ENCODE measurements at regions not wholly inside any gene's neighbourhood (a gene's known extent, or its start where the extent isn't known, plus 50 kb on each side); places are given as distances from the start of the nearest gene placed in this dataset.

DNA sequence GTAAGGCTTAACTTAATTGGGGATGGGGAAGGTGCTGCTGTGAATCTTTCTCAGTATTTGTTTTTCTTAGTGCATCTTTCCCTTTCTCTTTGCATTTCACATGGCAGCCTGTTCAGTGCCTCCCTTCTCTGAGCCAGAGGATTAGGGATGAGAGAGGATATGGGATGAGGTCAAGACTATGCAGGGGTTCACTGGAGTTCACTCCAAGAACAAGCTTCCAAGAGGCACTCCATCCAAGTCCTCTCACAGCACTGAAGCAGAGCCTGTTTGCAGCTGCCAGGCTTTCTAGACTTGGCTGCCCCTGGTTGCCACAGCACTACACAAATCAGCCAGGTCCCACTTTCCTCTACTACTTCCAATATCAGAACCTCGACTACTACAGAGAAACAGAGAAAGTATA lies 80.3 kb upstream of the GYPC start:
- TF ChIP-seq, protein P1, sequence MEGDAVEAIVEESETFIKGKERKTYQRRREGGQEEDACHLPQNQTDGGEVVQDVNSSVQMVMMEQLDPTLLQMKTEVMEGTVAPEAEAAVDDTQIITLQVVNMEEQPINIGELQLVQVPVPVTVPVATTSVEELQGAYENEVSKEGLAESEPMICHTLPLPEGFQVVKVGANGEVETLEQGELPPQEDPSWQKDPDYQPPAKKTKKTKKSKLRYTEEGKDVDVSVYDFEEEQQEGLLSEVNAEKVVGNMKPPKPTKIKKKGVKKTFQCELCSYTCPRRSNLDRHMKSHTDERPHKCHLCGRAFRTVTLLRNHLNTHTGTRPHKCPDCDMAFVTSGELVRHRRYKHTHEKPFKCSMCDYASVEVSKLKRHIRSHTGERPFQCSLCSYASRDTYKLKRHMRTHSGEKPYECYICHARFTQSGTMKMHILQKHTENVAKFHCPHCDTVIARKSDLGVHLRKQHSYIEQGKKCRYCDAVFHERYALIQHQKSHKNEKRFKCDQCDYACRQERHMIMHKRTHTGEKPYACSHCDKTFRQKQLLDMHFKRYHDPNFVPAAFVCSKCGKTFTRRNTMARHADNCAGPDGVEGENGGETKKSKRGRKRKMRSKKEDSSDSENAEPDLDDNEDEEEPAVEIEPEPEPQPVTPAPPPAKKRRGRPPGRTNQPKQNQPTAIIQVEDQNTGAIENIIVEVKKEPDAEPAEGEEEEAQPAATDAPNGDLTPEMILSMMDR (IDR thresholded peaks at IDR 0.05; ENCODE audit: poor library complexity): no peak
- no peak for TF ChIP-seq EZH2phosphoT487 (IDR thresholded peaks at IDR 0.05; ENCODE audit: low read depth, severe bottlenecking, unreplicated experiment)
